Panc1 (cell line): ENCODE measurements at regions not wholly inside any gene's neighbourhood (a gene's known extent, or its start where the extent isn't known, plus 50 kb on each side); places are given as distances from the start of the nearest gene placed in this dataset.

Experiments
- CTCF ChIP-seq: fragments of 450-650 bp; IDR thresholded peaks from 2 replicates; pipeline ENCODE4 v1.5.1; 2017; ENCODE audit warnings: mild to moderate bottlenecking
- POLR2AphosphoS5 ChIP-seq: IDR thresholded peaks from 2 replicates; pipeline ENCODE4 v1.6.1; 2012; ENCODE audit warnings: mild to moderate bottlenecking, low read depth, low read length, moderate library complexity

GRCh38 chr15:91366111-91366510, 266.1 kb downstream of the SV2B start:
- TF ChIP-seq POLR2AphosphoS5 = no peak
- no peak for TF ChIP-seq CTCF
